ENCODE measurements at regions not wholly inside any gene's neighbourhood (a gene's known extent, or its start where the extent isn't known, plus 50 kb on each side); places are given as distances from the start of the nearest gene placed in this dataset.

DNA sequence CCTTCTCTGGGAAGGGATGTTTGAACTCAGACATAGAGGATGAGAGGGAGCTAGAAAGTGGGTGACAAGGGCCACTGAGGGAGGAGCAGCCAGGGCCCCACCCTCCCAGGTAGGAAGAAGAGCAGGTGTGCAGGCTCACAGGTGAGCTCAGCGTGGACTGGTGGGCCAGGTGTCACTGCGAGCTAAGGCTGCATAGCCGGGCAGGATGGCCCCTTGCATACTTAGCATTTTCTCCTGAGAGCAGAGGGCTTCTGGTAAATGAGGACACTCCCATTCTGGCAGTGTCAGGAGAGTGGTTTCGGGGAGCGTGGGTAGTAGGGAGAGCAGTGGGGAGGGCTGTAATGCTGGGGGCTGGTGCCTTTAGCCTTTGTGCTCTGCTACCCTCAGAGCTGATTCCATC lies 843.4 kb downstream of the TBC1D22A start:
- H3K4me1 ChIP-seq (ENCODE audit: control insufficient read depth, insufficient read depth, low read length): no peaks in the 10 kb centered on the region
- no peaks in the 10 kb centered on the region for H3K27me3 ChIP-seq (ENCODE audit: control insufficient read depth, insufficient read depth, low read length)
- no peak overlapping the region for H2BK20ac ChIP-seq (ENCODE audit: low read depth, low read length)
- no CpG with 5 or more reads among the region's 5 CpGs for WGBS, 2 experiments (ENCODE audit: extremely low coverage in 2 of 2, insufficient read length in 1 of 2)
- no peak for TF ChIP-seq MAFK (IDR thresholded peaks at IDR 0.05; ENCODE audit: low read depth, low read length)
- no peak for TF ChIP-seq MAZ (IDR thresholded peaks at IDR 0.05; ENCODE audit: borderline replicate concordance, low read depth, low read length)
- TF ChIP-seq NFE2L2 (IDR thresholded peaks at IDR 0.05; ENCODE audit: low read depth, low read length): no peak
- TF ChIP-seq RAD21 (IDR thresholded peaks at IDR 0.05; ENCODE audit: low read length): no peak
- no peak for TF ChIP-seq CHD1 (IDR thresholded peaks at IDR 0.05; ENCODE audit: low read depth, low read length)
- TF ChIP-seq, protein P1, sequence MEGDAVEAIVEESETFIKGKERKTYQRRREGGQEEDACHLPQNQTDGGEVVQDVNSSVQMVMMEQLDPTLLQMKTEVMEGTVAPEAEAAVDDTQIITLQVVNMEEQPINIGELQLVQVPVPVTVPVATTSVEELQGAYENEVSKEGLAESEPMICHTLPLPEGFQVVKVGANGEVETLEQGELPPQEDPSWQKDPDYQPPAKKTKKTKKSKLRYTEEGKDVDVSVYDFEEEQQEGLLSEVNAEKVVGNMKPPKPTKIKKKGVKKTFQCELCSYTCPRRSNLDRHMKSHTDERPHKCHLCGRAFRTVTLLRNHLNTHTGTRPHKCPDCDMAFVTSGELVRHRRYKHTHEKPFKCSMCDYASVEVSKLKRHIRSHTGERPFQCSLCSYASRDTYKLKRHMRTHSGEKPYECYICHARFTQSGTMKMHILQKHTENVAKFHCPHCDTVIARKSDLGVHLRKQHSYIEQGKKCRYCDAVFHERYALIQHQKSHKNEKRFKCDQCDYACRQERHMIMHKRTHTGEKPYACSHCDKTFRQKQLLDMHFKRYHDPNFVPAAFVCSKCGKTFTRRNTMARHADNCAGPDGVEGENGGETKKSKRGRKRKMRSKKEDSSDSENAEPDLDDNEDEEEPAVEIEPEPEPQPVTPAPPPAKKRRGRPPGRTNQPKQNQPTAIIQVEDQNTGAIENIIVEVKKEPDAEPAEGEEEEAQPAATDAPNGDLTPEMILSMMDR (conservative IDR thresholded peaks at IDR 0.05; ENCODE audit: low read depth, low read length): no peak
- no peak for TF ChIP-seq FOS (IDR thresholded peaks at IDR 0.05; ENCODE audit: low read depth, low read length)
- no peak for TF ChIP-seq BHLHE40 (IDR thresholded peaks at IDR 0.05; ENCODE audit: low read depth, low read length)
- TF ChIP-seq, protein P2, sequence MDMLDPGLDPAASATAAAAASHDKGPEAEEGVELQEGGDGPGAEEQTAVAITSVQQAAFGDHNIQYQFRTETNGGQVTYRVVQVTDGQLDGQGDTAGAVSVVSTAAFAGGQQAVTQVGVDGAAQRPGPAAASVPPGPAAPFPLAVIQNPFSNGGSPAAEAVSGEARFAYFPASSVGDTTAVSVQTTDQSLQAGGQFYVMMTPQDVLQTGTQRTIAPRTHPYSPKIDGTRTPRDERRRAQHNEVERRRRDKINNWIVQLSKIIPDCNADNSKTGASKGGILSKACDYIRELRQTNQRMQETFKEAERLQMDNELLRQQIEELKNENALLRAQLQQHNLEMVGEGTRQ (IDR thresholded peaks at IDR 0.05; ENCODE audit: low read depth, low read length): no peak
- no peak overlapping the region for H2AK9ac ChIP-seq (replicated peaks; ENCODE audit: low read depth, low read length, poor library complexity)
- H3K18ac ChIP-seq (ENCODE audit: low read depth, low read length): no peak overlapping the region
- H3K23ac ChIP-seq (ENCODE audit: low read depth, low read length): no peak overlapping the region
- no peak overlapping the region for H4K91ac ChIP-seq (ENCODE audit: insufficient read depth, low read depth, low read length)
- dilution Hi-C loops (cut with HindIII; ENCODE audit: low sequenced_read_pairs, unreplicated experiment): no loop called here
- no peak overlapping the region for H3K56ac ChIP-seq (ENCODE audit: extremely low read depth, insufficient read depth, low read length)
- no peak overlapping the region for H3K27ac ChIP-seq (ENCODE audit: insufficient read depth, low read length)
- DNase-seq (no peak), ATAC-seq (ENCODE audit: low read depth) (no peak)
- H4K8ac ChIP-seq (ENCODE audit: low read depth in 2 of 2, low read length in 2 of 2): no peak overlapping the region
- in situ Hi-C loops (cut with MboI; ENCODE audit: low sequenced_read_pairs): no loop called here
- H2BK5ac ChIP-seq (ENCODE audit: low read depth, low read length, poor library complexity, severe bottlenecking): no peak overlapping the region
- H2AK5ac ChIP-seq (ENCODE audit: low read depth, low read length): no peak overlapping the region
- no TSS peak for BruUV-seq (replicated peaks)
- peaks cover 49% of the 10 kb centered on the region for H3K9me3 ChIP-seq (ENCODE audit: control insufficient read depth, insufficient read depth, low read length)
- ChIA-PET CTCF (no interaction called here), POLR2A (ENCODE audit: unreplicated experiment) (no interaction called here)
- H2AFZ ChIP-seq (replicated peaks; ENCODE audit: low read length, poor library complexity): no peak overlapping the region
- intact Hi-C loops (cut with micrococcal nuclease): no loop called here
- H3K4ac ChIP-seq (ENCODE audit: low read depth, low read length): no peak overlapping the region
- no peak overlapping the region for H3K4me2 ChIP-seq (ENCODE audit: low read depth, low read length)
- no peak overlapping the region for H3K4me3 ChIP-seq (ENCODE audit: insufficient read depth, low read depth, low read length)
- no peak overlapping the region for H2BK15ac ChIP-seq (ENCODE audit: low read depth, low read length)
- H3K9ac ChIP-seq (ENCODE audit: low read depth, low read length): no peak overlapping the region
- no peak overlapping the region for H2BK120ac ChIP-seq (ENCODE audit: low read depth, low read length)
- H3K14ac ChIP-seq (replicated peaks; ENCODE audit: low read depth, low read length): no peak overlapping the region
- H3K9me1 ChIP-seq (ENCODE audit: insufficient read depth, low read length): no peaks in the 10 kb centered on the region
- no peak overlapping the region for H4K5ac ChIP-seq (ENCODE audit: low read depth, low read length)
- H3K79me1 ChIP-seq (ENCODE audit: low read depth in 1 of 2, low read length in 2 of 2): no peaks in the 10 kb centered on the region
- H4K20me1 ChIP-seq (ENCODE audit: insufficient read depth, low read length): no peaks in the 10 kb centered on the region
- no peaks in the 10 kb centered on the region for H3K36me3 ChIP-seq (ENCODE audit: control insufficient read depth, insufficient read depth, low read length)

All from IMR-90 (cell line).